ENCODE measurements at regions not wholly inside any gene's neighbourhood (a gene's known extent, or its start where the extent isn't known, plus 50 kb on each side); places are given as distances from the start of the nearest gene placed in this dataset.
"Not testable (repeated sequence)": the region's sequence is repeated elsewhere in the genome, so short reads cannot be mapped to it uniquely, and the experiment has no call there.

GRCh38 chr2:53356291-53356905, 411.2 kb upstream of the CHAC2 start:
- no peak for DNase-seq

GRCh38 chr2:53353135-53354114, 414.2 kb upstream of the CHAC2 start:
- DNase-seq, result no peak

DNA sequence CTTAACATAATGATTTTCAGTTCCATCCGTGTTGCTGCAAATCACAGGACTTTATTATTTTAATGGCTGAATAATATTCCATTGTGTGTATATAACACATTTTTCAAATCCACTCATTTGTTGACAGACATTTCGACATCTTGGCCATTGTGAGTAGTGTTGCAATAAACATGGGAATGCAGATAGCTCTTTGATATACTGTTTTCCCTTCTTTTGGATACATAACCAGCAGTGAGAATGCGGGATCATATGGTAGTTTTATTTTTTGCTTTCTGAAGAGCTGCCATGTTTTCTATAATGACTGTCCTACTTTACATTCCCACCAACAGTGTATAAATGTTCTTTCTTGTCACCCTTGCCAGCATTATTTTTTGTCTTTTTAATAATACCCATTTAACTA, 420.3 kb upstream of the CHAC2 start:
- no peak for DNase-seq

DNA sequence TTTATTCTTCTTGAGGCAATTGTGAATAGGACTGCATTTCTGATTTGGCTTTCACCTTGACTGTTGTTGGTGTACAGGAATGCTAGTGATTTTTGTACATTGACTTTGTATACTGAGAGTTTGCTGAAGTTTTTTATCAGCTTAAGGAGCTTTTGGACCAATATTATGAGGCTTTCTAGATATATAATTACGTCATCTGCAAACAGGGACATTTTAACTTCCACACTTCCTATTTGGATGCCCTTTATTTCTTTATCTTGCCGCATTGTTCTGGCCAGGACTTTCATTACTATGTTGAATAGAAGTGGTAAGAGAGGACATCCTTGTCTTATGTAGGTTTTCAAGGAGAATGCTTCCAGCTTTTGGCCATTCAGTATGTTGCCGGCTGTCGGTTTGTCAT, 425.4 kb upstream of the CHAC2 start:
- no peak for DNase-seq

DNA sequence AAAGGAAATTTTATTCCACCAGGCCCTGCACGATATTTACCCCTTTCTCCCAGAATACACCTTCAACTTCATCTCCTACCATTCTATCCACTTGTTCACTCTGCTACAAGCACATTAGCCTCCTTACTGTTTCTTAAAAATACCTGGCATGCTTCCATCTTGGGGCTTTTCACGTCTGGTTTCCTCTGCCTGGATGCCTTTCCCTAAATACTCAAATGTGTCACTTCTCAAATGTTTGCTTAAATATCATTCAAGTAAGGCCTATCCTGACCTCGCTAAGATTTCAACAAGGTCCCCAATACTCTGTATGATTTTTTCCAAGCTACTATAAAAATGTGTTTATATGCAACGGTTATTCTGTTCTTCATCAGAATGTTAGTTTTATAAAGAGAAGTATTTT, 433.0 kb upstream of the CHAC2 start:
- no peak for DNase-seq

GRCh38 chr2:53331667-53332066, 435.9 kb upstream of the CHAC2 start:
- no peak for DNase-seq

GRCh38 chr2:53317861-53318260, 449.7 kb upstream of the CHAC2 start:
- no peak for DNase-seq

DNA sequence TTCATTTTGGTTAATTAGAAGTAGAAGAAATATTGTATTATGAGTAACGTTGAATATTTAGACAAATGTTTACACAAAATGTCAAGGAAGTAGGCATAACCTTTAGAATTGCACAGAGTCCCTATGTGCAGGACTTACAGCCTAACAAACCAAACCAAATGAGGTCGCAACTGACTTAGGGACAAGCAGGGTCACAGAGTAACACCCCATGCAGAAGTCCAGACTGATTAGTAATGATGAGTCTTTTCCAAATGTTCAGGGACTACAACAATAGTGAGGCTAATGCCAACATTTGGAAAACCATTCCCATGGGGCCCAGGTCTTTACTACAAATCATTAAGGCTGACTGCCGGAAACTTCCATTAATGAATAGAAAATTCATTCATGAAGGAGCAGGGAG, 452.5 kb upstream of the CHAC2 start:
- no peak for DNase-seq

GRCh38 chr2:53314718-53315117, 452.9 kb upstream of the CHAC2 start:
- no peak for DNase-seq

- DNase-seq, result not testable (repeated sequence)
Measured at GRCh38 chr2:53313644-53314043, 454.0 kb upstream of the CHAC2 start.

DNA sequence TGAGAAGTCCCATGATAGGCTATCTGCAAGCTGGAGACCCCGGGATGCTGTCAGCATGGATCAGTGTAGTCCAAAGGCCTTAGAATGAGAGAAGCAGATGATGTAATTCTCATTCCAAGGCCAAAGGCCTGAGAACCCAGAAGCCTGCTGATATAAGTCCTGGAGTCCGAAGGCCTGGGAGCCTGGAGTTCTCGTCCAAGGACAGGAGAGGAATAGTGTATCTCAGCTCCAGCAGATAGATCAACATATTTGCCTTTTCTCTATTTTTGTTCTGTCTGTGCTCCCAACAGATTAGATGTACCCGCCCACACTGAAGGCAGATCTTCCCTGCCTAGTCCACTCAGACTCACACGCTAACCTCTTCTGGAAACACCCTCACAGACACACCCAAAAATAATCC, 454.9 kb upstream of the CHAC2 start:
- DNase-seq, result no peak

DNA sequence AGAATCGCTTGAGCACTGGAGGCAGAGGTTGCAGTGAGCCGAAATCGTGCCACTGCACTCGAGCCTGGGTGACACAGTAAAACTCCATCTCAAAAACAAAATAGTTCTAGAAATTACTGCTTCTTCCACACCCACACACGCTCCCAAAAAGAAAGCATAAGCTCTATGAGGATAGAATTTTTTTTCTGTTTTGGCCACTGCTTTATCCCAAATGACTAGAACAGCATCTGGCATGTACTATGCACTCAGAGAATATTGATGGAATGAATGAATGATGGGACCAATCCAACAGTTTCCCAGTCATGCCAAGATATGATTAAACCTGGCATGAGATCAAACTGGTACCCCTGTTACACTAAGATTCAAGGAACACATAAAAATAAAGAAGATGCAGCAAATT, 455.4 kb upstream of the CHAC2 start:
- no peak for DNase-seq

GRCh38 chr2:53303012-53303578, 464.5 kb upstream of the CHAC2 start:
- DNase-seq, result no peak

DNA sequence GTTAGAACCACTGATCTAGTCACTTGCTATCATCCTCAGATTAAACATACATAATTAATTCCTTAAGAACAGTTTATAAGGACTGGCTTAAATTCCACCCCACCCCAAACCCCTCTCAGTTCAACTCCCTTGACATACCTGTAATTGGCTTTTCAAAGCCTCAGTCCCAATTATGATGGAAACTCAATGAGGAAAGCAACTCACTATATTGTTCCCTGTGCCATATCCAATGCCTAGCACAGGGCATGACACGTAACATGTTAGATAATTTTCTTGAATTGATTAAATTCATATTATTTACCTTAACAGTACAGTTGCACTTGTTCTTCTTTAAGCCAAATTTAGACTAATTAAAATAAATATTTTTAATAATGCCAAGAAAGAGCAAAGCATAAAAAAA, 465.1 kb upstream of the CHAC2 start:
- no peak for DNase-seq

- no peak for DNase-seq
Measured at GRCh38 chr2:53289309-53290006, 478.1 kb upstream of the CHAC2 start.

- no peak for DNase-seq
Measured at GRCh38 chr2:53286345-53286744, 481.3 kb upstream of the CHAC2 start.

GRCh38 chr2:53275743-53276142, 491.9 kb upstream of the CHAC2 start:
- no peak for DNase-seq

DNA sequence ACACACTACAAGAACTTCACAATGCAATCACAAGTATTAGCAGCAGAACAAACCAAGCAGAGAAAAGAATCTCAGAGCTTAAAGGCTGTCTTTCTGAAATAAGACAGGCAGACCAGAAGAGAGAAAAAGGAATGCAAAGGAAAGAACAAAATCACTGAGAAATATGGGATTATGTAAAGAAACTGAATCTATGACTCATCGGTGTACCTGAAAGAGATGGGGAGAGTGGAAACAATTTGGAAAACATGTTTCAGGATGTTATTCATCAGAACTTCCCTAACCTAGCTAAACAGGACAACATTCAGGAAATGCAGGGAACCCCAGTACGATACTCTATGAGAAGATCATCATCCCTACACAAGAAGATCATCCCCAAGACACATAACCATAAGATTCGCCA, 499.0 kb upstream of the CHAC2 start:
- DNase-seq, result no peak

DNA sequence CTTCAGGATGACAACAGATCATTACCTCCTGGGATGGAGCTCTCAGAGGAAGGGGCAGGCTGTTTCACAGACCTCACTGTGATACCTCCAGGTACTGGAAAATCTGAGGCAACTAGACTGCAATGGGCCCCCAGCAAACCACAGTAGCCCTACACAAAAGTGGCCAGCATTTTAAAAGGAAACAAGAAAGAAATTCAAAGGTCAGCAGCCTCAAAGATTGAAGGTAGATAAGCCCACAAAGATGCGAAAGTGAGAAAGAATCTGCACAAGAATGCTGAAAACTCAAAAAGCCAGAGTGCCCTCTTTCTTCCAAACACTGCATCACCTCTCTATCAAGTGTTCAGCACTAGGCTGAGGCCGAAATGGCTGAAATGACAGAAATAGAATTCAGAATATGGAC, 499.5 kb upstream of the CHAC2 start:
- no peak for DNase-seq

GRCh38 chr2:53265544-53266299, 501.9 kb upstream of the CHAC2 start:
- DNase-seq, result no peak

DNA sequence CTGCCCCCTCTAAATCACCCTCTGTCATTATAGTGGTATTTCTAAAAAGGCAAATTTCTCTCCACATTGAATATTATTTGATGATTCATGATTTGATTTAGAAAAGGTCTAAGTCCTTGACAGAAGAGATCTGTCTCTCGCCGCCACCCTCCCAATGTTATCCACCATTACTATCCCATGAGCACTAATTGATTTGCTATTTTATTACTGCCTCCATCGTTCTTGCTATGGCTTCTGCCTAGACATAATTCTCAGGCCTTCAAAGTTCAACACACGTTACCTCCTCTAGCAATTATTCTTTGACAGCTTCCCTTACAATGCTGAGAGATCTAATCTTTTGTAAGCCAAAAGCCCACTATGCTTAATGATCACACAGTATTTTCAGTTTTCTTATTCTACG, 507.0 kb upstream of the CHAC2 start:
- DNase-seq, result no peak

GRCh38 chr2:53259395-53260009, 508.1 kb upstream of the CHAC2 start:
- no peak for DNase-seq

All from suppressor macrophage treated with lipopolysaccharide for 4 hours (primary cell).